Endothelial cell of umbilical vein (primary cell): ENCODE measurements at regions not wholly inside any gene's neighbourhood (a gene's known extent, or its start where the extent isn't known, plus 50 kb on each side); places are given as distances from the start of the nearest gene placed in this dataset.

Source experiments
- BruUV-seq: library from RNA; stranded (reverse); fragments of 400-500 nt; replicated peaks from 2 replicates; lab custom pipeline; 2021; lab: Mats Ljungman, UMichigan
- CTCF ChIA-PET: fragments of 300-600, 350-600 bp; sonication (Branson Sonifier 250); formaldehyde crosslinking; loops from one replicate; lab custom pipeline; 2021; ENCODE audit warnings: antibody characterized with exemption, inconsistent platforms; lab: Charles Lee
- POLR2A ChIA-PET: fragments of 300-600, 350-600 bp; sonication (Branson Sonifier 250); formaldehyde crosslinking; loops from one replicate; lab custom pipeline; 2021; ENCODE audit warnings: antibody characterized with exemption, inconsistent platforms; lab: Charles Lee
- DNase-seq: peaks from one replicate; pipeline ENCODE4 v3.0.0-alpha.2; 2011; ENCODE audit warnings: low read depth, low spot score
- FAIRE-seq: peaks from 2 replicates; lab custom pipeline; 2011; peaks lifted over from hg19 to GRCh38; lab: Jason Lieb, UNC
- H2AFZ ChIP-seq: 2 replicates; pipeline ENCODE4 v1.6.0; 2012; ENCODE audit warnings: low read depth, low read length, control low read depth, inconsistent platforms
- H3K27ac ChIP-seq: 2 replicates; pipeline ENCODE4 v1.5.1; 2011; ENCODE audit warnings: low read depth, mild to moderate bottlenecking, control low read depth, low read length, moderate library complexity; ENCODE audit not compliant: insufficient read depth
- H3K27me3 ChIP-seq, 2 experiments: 2 replicates each; pipeline versions ENCODE4 v1.6.0 to v1.6.1; 2011; ENCODE audit warnings: low read length in 2 of 2, mixed read lengths in 1 of 2; ENCODE audit not compliant: control insufficient read depth in 2 of 2, insufficient read depth in 2 of 2
- H3K36me3 ChIP-seq, 2 experiments: 2 replicates in 1 of 2; 3 replicates in 1 of 2; pipeline ENCODE4 v1.5.1; 2011; ENCODE audit warnings: low read length in 2 of 2, mild to moderate bottlenecking in 1 of 2, moderate library complexity in 1 of 2; ENCODE audit not compliant: control insufficient read depth in 2 of 2, insufficient read depth in 2 of 2; ENCODE audit errors: extremely low read depth in 1 of 2
- H3K4me1 ChIP-seq: 3 replicates; pipeline ENCODE4 v1.5.1; 2011; ENCODE audit warnings: mild to moderate bottlenecking, low read length; ENCODE audit not compliant: control insufficient read depth, insufficient read depth; ENCODE audit errors: extremely low read depth
- H3K4me2 ChIP-seq: 2 replicates; pipeline ENCODE4 v1.6.1; 2011; ENCODE audit warnings: low read length, control low read depth, mixed read lengths; ENCODE audit not compliant: insufficient read depth
- H3K4me3 ChIP-seq, 3 experiments: fragments of 200-600 bp in 1 of 3; sonication (generic), shearing (Covaris generic) in 1 of 3; replicated peaks in 1 of 3; 2 replicates each; pipeline ENCODE4 v1.5.1; 2011 to 2016; ENCODE audit warnings: control low read depth in 3 of 3, low read length in 3 of 3, mild to moderate bottlenecking in 2 of 3, inconsistent platforms in 1 of 3, low read depth in 1 of 3, moderate library complexity in 1 of 3; ENCODE audit not compliant: insufficient read depth in 1 of 3
- H3K79me2 ChIP-seq: 2 replicates; pipeline ENCODE4 v1.6.0; 2012; ENCODE audit warnings: low read length, inconsistent platforms; ENCODE audit not compliant: control insufficient read depth, insufficient read depth
- H3K9ac ChIP-seq: replicated peaks from 2 replicates; pipeline ENCODE3; 2011; ENCODE audit warnings: low read length, control low read depth; ENCODE audit not compliant: insufficient read depth; ENCODE audit errors: extremely low read depth
- H3K9me1 ChIP-seq: replicated peaks from 3 replicates; pipeline ENCODE4 v1.6.0; 2011; ENCODE audit warnings: mild to moderate bottlenecking, low read length; ENCODE audit not compliant: control insufficient read depth, insufficient read depth; ENCODE audit errors: extremely low read depth
- H3K9me3 ChIP-seq: replicated peaks from 2 replicates; pipeline ENCODE4 v1.5.1; 2012; ENCODE audit warnings: low read length, inconsistent platforms; ENCODE audit not compliant: control insufficient read depth, insufficient read depth
- H4K20me1 ChIP-seq: replicated peaks from 2 replicates; pipeline ENCODE3; 2011; ENCODE audit warnings: mild to moderate bottlenecking, low read length; ENCODE audit not compliant: control insufficient read depth, insufficient read depth; ENCODE audit errors: extremely low read depth
- EZH2 ChIP-seq: IDR thresholded peaks from 2 replicates; pipeline ENCODE4 v1.6.1; 2012; ENCODE audit warnings: borderline replicate concordance, low read depth, mild to moderate bottlenecking, moderate library complexity, low read length, inconsistent platforms; ENCODE audit not compliant: severe bottlenecking
- FOS ChIP-seq: IDR thresholded peaks from 2 replicates; pipeline ENCODE4 v1.6.1; 2011; ENCODE audit warnings: mild to moderate bottlenecking, low read length, moderate library complexity, borderline replicate concordance; ENCODE audit not compliant: insufficient read depth
- GATA2 ChIP-seq: IDR thresholded peaks from 2 replicates; pipeline ENCODE4 v1.7.0; 2011; ENCODE audit warnings: low read depth, mild to moderate bottlenecking, moderate library complexity, mixed read lengths, low read length; ENCODE audit not compliant: insufficient read length, insufficient read depth
- JUN ChIP-seq: IDR thresholded peaks from 2 replicates; pipeline ENCODE4 v1.6.1; 2011; ENCODE audit warnings: borderline replicate concordance, low read depth; ENCODE audit not compliant: insufficient read length, insufficient read depth
- MYC ChIP-seq: IDR thresholded peaks from one replicate; pipeline ENCODE4 v1.6.1; 2011; ENCODE audit warnings: mild to moderate bottlenecking, low read depth, low read length
- POLR2A ChIP-seq: IDR thresholded peaks from 2 replicates; pipeline ENCODE4 v1.6.1; 2012; ENCODE audit warnings: low read depth, mild to moderate bottlenecking, control low read depth, low read length
- POLR2AphosphoS5 ChIP-seq: IDR thresholded peaks from 2 replicates; pipeline ENCODE4 v1.6.1; 2012; ENCODE audit warnings: low read depth, mild to moderate bottlenecking, control low read depth, low read length, moderate library complexity; ENCODE audit not compliant: insufficient read depth
- dilution Hi-C: fragments of 300-500 bp; cut with MboI; formaldehyde crosslinking; loops from one replicate; pipeline ENCODE4 v1.15.0; 2019; ENCODE audit warnings: low sequenced_read_pairs; ENCODE audit not compliant: extremely low pct_ligation_motif_present
- intact Hi-C: fragments of 100-400 bp; cut with micrococcal nuclease; formaldehyde crosslinking; loops from one replicate; pipeline ENCODE4 v1.10.0; 2022
- TF ChIP-seq, protein P1 (sequence below), 2 donors: IDR thresholded peaks; 1 replicate in 1 of 2; 2 replicates in 1 of 2; pipeline ENCODE4 v1.5.1; 2011; ENCODE audit warnings: low read length in 2 of 2, mild to moderate bottlenecking in 2 of 2, moderate library complexity in 2 of 2, control low read depth in 1 of 2, inconsistent platforms in 1 of 2, low read depth in 1 of 2; ENCODE audit not compliant: insufficient read depth in 1 of 2; ENCODE audit errors: extremely low read depth in 1 of 2
- TF ChIP-seq, protein P2 (sequence below): IDR thresholded peaks from 2 replicates; pipeline ENCODE4 v1.6.1; 2011; ENCODE audit not compliant: insufficient read depth, insufficient read length

DNA sequence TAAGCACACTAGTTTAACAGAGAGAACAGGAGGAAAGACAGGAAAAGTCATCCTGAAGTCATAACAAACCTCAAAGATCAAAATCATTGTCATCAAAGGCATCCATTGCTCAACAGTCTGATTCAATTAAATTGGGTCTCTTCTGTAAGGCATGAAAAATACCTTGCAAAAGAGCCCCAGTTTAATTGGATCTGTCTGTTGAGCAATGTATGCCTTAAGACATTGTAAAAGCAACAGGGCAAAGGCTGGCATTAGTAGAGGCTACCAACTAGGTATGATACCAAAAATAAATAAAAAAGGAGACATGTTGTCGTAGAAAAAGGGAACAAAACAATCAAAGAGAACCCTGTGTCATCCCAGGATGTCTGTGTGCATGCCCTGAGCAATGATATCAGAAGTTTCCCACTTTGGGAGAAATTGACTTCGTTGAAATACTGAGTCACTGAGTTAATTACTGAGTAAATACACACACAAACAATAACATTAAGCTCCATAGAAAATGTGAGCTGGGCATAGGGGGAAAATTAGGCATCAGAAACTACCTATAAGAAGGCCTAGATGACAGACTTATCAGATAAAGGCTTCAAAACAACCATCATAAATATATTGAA is 1013.8 kb upstream of the CITED2 start:
- no peaks in the 10 kb centered on the region for H3K9me1 ChIP-seq
- BruUV-seq, result no TSS peak
- DNase-seq (no peak), FAIRE-seq (no peak)
- POLR2A ChIA-PET, result no interaction called here
- no peak overlapping the region for H2AFZ ChIP-seq
- CTCF ChIA-PET, result interaction anchor here (0.8 kb wide), 1 partner anchor 41 kb away, joined by 3 read pairs; no protein-coding TSS in a partner anchor
- H3K4me3 ChIP-seq, result no peak overlapping the region
- H3K9me3 ChIP-seq, result no peaks in the 10 kb centered on the region
- no peak overlapping the region for H3K27ac ChIP-seq
- no peaks in the 10 kb centered on the region for H3K36me3 ChIP-seq
- H3K4me2 ChIP-seq, result no peak overlapping the region
- H3K79me2 ChIP-seq, result no peaks in the 10 kb centered on the region
- intact Hi-C loops, result no loop called here
- H3K4me1 ChIP-seq, result no peaks in the 10 kb centered on the region
- dilution Hi-C loops, result no loop called here
- H3K27me3 ChIP-seq, result no peaks in the 10 kb centered on the region
- no peak overlapping the region for H3K9ac ChIP-seq
- no peaks in the 10 kb centered on the region for H4K20me1 ChIP-seq
- no peak for TF ChIP-seq JUN
- TF ChIP-seq POLR2A, result no peak
- TF ChIP-seq POLR2AphosphoS5, result no peak
- TF ChIP-seq, protein P1, sequence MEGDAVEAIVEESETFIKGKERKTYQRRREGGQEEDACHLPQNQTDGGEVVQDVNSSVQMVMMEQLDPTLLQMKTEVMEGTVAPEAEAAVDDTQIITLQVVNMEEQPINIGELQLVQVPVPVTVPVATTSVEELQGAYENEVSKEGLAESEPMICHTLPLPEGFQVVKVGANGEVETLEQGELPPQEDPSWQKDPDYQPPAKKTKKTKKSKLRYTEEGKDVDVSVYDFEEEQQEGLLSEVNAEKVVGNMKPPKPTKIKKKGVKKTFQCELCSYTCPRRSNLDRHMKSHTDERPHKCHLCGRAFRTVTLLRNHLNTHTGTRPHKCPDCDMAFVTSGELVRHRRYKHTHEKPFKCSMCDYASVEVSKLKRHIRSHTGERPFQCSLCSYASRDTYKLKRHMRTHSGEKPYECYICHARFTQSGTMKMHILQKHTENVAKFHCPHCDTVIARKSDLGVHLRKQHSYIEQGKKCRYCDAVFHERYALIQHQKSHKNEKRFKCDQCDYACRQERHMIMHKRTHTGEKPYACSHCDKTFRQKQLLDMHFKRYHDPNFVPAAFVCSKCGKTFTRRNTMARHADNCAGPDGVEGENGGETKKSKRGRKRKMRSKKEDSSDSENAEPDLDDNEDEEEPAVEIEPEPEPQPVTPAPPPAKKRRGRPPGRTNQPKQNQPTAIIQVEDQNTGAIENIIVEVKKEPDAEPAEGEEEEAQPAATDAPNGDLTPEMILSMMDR (IDR thresholded peaks at IDR 0.05; ENCODE audit: extremely low read depth in 1 of 2, insufficient read depth in 1 of 2, low read depth in 1 of 2, low read length in 2 of 2), result no peak
- no peak for TF ChIP-seq EZH2
- no peak for TF ChIP-seq MYC
- no peak for TF ChIP-seq FOS
- TF ChIP-seq, protein P2, sequence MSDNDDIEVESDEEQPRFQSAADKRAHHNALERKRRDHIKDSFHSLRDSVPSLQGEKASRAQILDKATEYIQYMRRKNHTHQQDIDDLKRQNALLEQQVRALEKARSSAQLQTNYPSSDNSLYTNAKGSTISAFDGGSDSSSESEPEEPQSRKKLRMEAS, result no peak
- no peak for TF ChIP-seq GATA2
